ENCODE measurements at regions not wholly inside any gene's neighbourhood (a gene's known extent, or its start where the extent isn't known, plus 50 kb on each side); places are given as distances from the start of the nearest gene placed in this dataset.
"Not testable (repeated sequence)": the region's sequence is repeated elsewhere in the genome, so short reads cannot be mapped to it uniquely, and the experiment has no call there.

GRCh38 chr3:82558081-82558480, 796.6 kb upstream of the GBE1 start:
- no peak for DNase-seq (ENCODE audit: low spot score)
- Histone ChIP-seq H3K36me3 (ENCODE audit: low read depth) (no peaks in the 10 kb centered on the region), H3K9me3 (ENCODE audit: severe bottlenecking) (no peaks in the 10 kb centered on the region), H3K27me3 (ENCODE audit: insufficient read depth, poor library complexity, severe bottlenecking) (no peaks in the 10 kb centered on the region), H3K27ac (ENCODE audit: poor library complexity, severe bottlenecking) (no peak overlapping the region), H3K4me1 (ENCODE audit: insufficient read depth, poor library complexity, severe bottlenecking) (no peaks in the 10 kb centered on the region), H3K4me3 (ENCODE audit: severe bottlenecking) (no peak overlapping the region)
- TF ChIP-seq CTCF (IDR thresholded peaks at IDR 0.05; ENCODE audit: poor library complexity, severe bottlenecking): no peak
- no peak for ATAC-seq (ENCODE audit: low read depth)

DNA sequence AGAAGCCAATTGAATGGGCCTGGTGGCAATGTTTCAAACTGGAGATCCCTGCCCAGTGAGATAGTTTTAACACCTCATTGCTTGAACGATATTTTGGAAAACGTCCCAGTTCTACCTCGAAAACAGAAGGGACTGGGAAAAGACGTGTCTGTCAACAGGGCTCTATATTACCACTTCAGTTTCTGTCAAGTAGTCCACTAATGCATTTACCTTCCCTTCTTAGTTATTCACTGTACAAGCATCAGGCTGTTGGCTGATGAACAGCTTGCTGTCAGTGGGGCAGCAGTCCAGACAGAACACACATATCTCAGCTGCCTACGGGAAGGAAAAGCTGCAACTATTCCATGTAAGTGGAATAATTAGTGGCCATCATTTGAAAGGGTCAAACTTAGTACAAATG, 794.7 kb upstream of the GBE1 start:
- Histone ChIP-seq H3K36me3 (ENCODE audit: low read depth) (no peaks in the 10 kb centered on the region), H3K27ac (ENCODE audit: poor library complexity, severe bottlenecking) (no peak overlapping the region), H3K4me1 (ENCODE audit: insufficient read depth, poor library complexity, severe bottlenecking) (no peaks in the 10 kb centered on the region), H3K4me3 (ENCODE audit: severe bottlenecking) (no peak overlapping the region), H3K9me3 (ENCODE audit: severe bottlenecking) (no peaks in the 10 kb centered on the region), H3K27me3 (ENCODE audit: insufficient read depth, poor library complexity, severe bottlenecking) (no peaks in the 10 kb centered on the region)
- ATAC-seq (ENCODE audit: low read depth) (no peak), DNase-seq (ENCODE audit: low spot score) (no peak)
- no peak for TF ChIP-seq CTCF (IDR thresholded peaks at IDR 0.05; ENCODE audit: poor library complexity, severe bottlenecking)

DNA sequence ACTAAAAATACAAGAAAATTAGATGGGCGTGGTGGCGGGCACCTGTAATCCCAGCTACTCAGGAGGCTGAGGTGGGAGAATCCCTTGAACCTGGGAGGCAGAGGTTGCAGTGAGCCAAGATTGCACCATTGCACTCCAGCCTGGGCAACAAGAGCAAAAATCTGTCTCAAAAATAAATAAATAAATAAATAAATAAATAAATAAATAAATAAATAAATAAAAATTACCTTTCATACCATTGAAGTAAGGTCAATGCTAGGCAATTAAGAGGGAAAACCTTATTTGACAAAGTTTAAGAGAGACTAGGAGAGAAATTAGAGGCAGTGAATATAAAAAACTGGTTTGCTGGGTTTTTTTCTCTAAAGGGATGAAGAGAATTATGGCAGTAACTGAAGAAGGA, 781.1 kb upstream of the GBE1 start:
- not testable (repeated sequence) for ATAC-seq (ENCODE audit: low read depth); H3K4me3 ChIP-seq (ENCODE audit: severe bottlenecking); DNase-seq (ENCODE audit: low spot score)

GRCh38 chr3:82521657-82522056, 760.2 kb upstream of the GBE1 start:
- H3K4me1 ChIP-seq (ENCODE audit: insufficient read depth, poor library complexity, severe bottlenecking): no peaks in the 10 kb centered on the region
- no peak for ATAC-seq (ENCODE audit: low read depth)
- no peak for TF ChIP-seq CTCF (IDR thresholded peaks at IDR 0.05; ENCODE audit: poor library complexity, severe bottlenecking)
- no peaks in the 10 kb centered on the region for H3K9me3 ChIP-seq (ENCODE audit: severe bottlenecking)
- H3K27ac ChIP-seq (ENCODE audit: poor library complexity, severe bottlenecking): no peak overlapping the region
- no peaks in the 10 kb centered on the region for H3K36me3 ChIP-seq (ENCODE audit: low read depth)
- H3K27me3 ChIP-seq (ENCODE audit: insufficient read depth, poor library complexity, severe bottlenecking): no peaks in the 10 kb centered on the region
- no peak for DNase-seq (ENCODE audit: low spot score)
- no peak overlapping the region for H3K4me3 ChIP-seq (ENCODE audit: severe bottlenecking)

More for the DNA sequence above, 781.1 kb upstream of the GBE1 start:
- not testable (repeated sequence) for H3K4me1 ChIP-seq (ENCODE audit: insufficient read depth, poor library complexity, severe bottlenecking); H3K36me3 ChIP-seq (ENCODE audit: low read depth); H3K9me3 ChIP-seq (ENCODE audit: severe bottlenecking); H3K27ac ChIP-seq (ENCODE audit: poor library complexity, severe bottlenecking); H3K27me3 ChIP-seq (ENCODE audit: insufficient read depth, poor library complexity, severe bottlenecking)

DNA sequence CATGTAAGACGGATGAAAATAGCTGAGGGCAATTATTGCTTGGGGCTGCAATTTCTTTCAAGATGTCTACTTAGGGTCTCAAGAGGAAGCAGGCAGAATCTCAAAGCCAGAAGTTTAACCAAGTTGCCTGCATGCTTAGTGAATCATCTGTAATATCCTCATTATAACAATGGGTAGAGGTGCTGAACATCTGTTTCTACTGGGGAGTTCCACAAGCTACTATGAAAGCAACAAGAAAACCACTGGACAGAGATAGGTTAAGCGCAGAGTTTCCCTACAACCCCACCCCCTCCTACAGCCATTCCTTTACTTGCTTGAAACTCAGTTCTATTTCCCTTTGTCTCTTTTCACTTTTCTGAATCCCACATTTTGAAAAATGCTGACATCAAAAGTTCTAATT, 759.4 kb upstream of the GBE1 start:
- Histone ChIP-seq H3K4me1 (ENCODE audit: insufficient read depth, poor library complexity, severe bottlenecking) (no peaks in the 10 kb centered on the region), H3K27ac (ENCODE audit: poor library complexity, severe bottlenecking) (no peak overlapping the region), H3K27me3 (ENCODE audit: insufficient read depth, poor library complexity, severe bottlenecking) (no peaks in the 10 kb centered on the region), H3K36me3 (ENCODE audit: low read depth) (no peaks in the 10 kb centered on the region), H3K4me3 (ENCODE audit: severe bottlenecking) (no peak overlapping the region), H3K9me3 (ENCODE audit: severe bottlenecking) (no peaks in the 10 kb centered on the region)
- ATAC-seq (ENCODE audit: low read depth): no peak
- DNase-seq (ENCODE audit: low spot score): no peak
- no peak for TF ChIP-seq CTCF (IDR thresholded peaks at IDR 0.05; ENCODE audit: poor library complexity, severe bottlenecking)
